IPS DF 6.9 (cell line): ENCODE measurements at regions not wholly inside any gene's neighbourhood (a gene's known extent, or its start where the extent isn't known, plus 50 kb on each side); places are given as distances from the start of the nearest gene placed in this dataset.

Experiments used
- DNase-seq: peaks from one replicate; pipeline ENCODE4 v3.0.0-alpha.2; 2013; ENCODE audit warnings: low read depth, low spot score
- H3K27ac ChIP-seq: one replicate; pipeline ENCODE4 v1.5.1; 2013; ENCODE audit warnings: low read length, control low read depth
- H3K27me3 ChIP-seq: 2 replicates; pipeline ENCODE4 v1.6.1; 2013; ENCODE audit warnings: mild to moderate bottlenecking, low read length; ENCODE audit not compliant: control insufficient read depth, insufficient read depth
- H3K36me3 ChIP-seq: 2 replicates; pipeline ENCODE4 v1.6.1; 2013; ENCODE audit warnings: low read length; ENCODE audit not compliant: control insufficient read depth, insufficient read depth
- H3K4me1 ChIP-seq: 2 replicates; pipeline ENCODE4 v1.6.1; 2013; ENCODE audit warnings: low read length; ENCODE audit not compliant: control insufficient read depth, insufficient read depth
- H3K4me3 ChIP-seq: 2 replicates; pipeline ENCODE4 v1.5.1; 2013; ENCODE audit warnings: mild to moderate bottlenecking, low read length
- H3K9me3 ChIP-seq: 2 replicates; pipeline ENCODE4 v1.6.1; 2013; ENCODE audit warnings: low read length, inconsistent platforms; ENCODE audit not compliant: control insufficient read depth, insufficient read depth
- WGBS: extraction: QIAGEN DNeasy Blood & Tissue Kit; methylation state at CpG from one replicate; pipeline ENCODE4 v1.1.7; 2013; ENCODE audit warnings: mixed read lengths, missing lambda C conversion rate; ENCODE audit not compliant: insufficient read length, insufficient coverage; 5-methylcytosine and 5-hydroxymethylcytosine counted together

GRCh38 chr10:130568246-130568645, 432.1 kb downstream of the GLRX3 start:
- Histone ChIP-seq H3K36me3 (no peaks in the 10 kb centered on the region), H3K27ac (no peak overlapping the region), H3K9me3 (peaks cover 18% of the 10 kb centered on the region), H3K4me1 (no peaks in the 10 kb centered on the region), H3K27me3 (no peaks in the 10 kb centered on the region), H3K4me3 (no peak overlapping the region)
- no peak for DNase-seq
- no CpG with 5 or more reads among the region's 18 CpGs for WGBS

- H3K4me3 ChIP-seq = no peak overlapping the region
- no peaks in the 10 kb centered on the region for H3K27me3 ChIP-seq
- no peaks in the 10 kb centered on the region for H3K4me1 ChIP-seq
- H3K9me3 ChIP-seq = peaks cover 22% of the 10 kb centered on the region
- H3K27ac ChIP-seq = no peak overlapping the region
- no peak for DNase-seq
- no CpG with 5 or more reads among the region's 7 CpGs for WGBS
- no peaks in the 10 kb centered on the region for H3K36me3 ChIP-seq
Measured at GRCh38 chr10:130570074-130570473, 433.9 kb downstream of the GLRX3 start.

GRCh38 chr10:130571674-130572073, 435.5 kb downstream of the GLRX3 start:
- peaks cover 26% of the 10 kb centered on the region for H3K9me3 ChIP-seq
- H3K27me3 ChIP-seq = no peaks in the 10 kb centered on the region
- WGBS = no CpG with 5 or more reads among the region's 9 CpGs

GRCh38 chr10:130573446-130573845, 437.3 kb downstream of the GLRX3 start:
- Histone ChIP-seq H3K4me1 (no peaks in the 10 kb centered on the region), H3K4me3 (no peak overlapping the region), H3K27ac (no peak overlapping the region), H3K27me3 (no peaks in the 10 kb centered on the region), H3K9me3 (peaks cover 34% of the 10 kb centered on the region), H3K36me3 (no peaks in the 10 kb centered on the region)
- WGBS = no CpG with 5 or more reads among the region's 6 CpGs
- DNase-seq = no peak

More at GRCh38 chr10:130571674-130572073, 435.5 kb downstream of the GLRX3 start:
- H3K36me3 ChIP-seq = no peaks in the 10 kb centered on the region
- no peaks in the 10 kb centered on the region for H3K4me1 ChIP-seq
- H3K4me3 ChIP-seq = no peak overlapping the region
- DNase-seq = no peak
- H3K27ac ChIP-seq = no peak overlapping the region

GRCh38 chr10:130575756-130576285, 439.6 kb downstream of the GLRX3 start:
- Histone ChIP-seq H3K27me3 (no peaks in the 10 kb centered on the region), H3K4me1 (no peaks in the 10 kb centered on the region), H3K27ac (no peak overlapping the region), H3K4me3 (no peak overlapping the region), H3K9me3 (peaks cover 32% of the 10 kb centered on the region), H3K36me3 (no peaks in the 10 kb centered on the region)
- DNase-seq = no peak
- no CpG with 5 or more reads among the region's 7 CpGs for WGBS

- no peak for DNase-seq
- no peak overlapping the region for H3K4me3 ChIP-seq
- WGBS = no CpG with 5 or more reads among the region's 8 CpGs
- no peaks in the 10 kb centered on the region for H3K4me1 ChIP-seq
- H3K27me3 ChIP-seq = no peaks in the 10 kb centered on the region
- H3K36me3 ChIP-seq = no peaks in the 10 kb centered on the region
- H3K9me3 ChIP-seq = peaks cover 33% of the 10 kb centered on the region
- H3K27ac ChIP-seq = no peak overlapping the region
Measured at GRCh38 chr10:130576427-130576826, 440.2 kb downstream of the GLRX3 start.

- Histone ChIP-seq H3K9me3 (peaks cover 35% of the 10 kb centered on the region), H3K4me1 (no peaks in the 10 kb centered on the region), H3K27ac (no peak overlapping the region), H3K27me3 (no peaks in the 10 kb centered on the region), H3K36me3 (no peaks in the 10 kb centered on the region), H3K4me3 (no peak overlapping the region)
- DNase-seq = no peak
- no CpG with 5 or more reads among the region's 8 CpGs for WGBS
Measured at GRCh38 chr10:130577039-130577438, 440.8 kb downstream of the GLRX3 start.

GRCh38 chr10:130578532-130579289, 442.5 kb downstream of the GLRX3 start:
- no peaks in the 10 kb centered on the region for H3K36me3 ChIP-seq
- no peak overlapping the region for H3K27ac ChIP-seq
- no peak for DNase-seq
- peaks cover 30% of the 10 kb centered on the region for H3K9me3 ChIP-seq
- H3K27me3 ChIP-seq = no peaks in the 10 kb centered on the region
- H3K4me3 ChIP-seq = no peak overlapping the region
- no CpG with 5 or more reads among the region's 11 CpGs for WGBS
- H3K4me1 ChIP-seq = no peaks in the 10 kb centered on the region

GRCh38 chr10:130579913-130580312, 443.7 kb downstream of the GLRX3 start:
- Histone ChIP-seq H3K4me3 (no peak overlapping the region), H3K36me3 (no peaks in the 10 kb centered on the region), H3K9me3 (peaks cover 25% of the 10 kb centered on the region), H3K27ac (no peak overlapping the region), H3K4me1 (no peaks in the 10 kb centered on the region), H3K27me3 (no peaks in the 10 kb centered on the region)
- no CpG with 5 or more reads among the region's 4 CpGs for WGBS
- no peak for DNase-seq

GRCh38 chr10:130580975-130581374, 444.8 kb downstream of the GLRX3 start:
- WGBS = no CpG with 5 or more reads among the region's 5 CpGs
- Histone ChIP-seq H3K4me3 (no peak overlapping the region), H3K36me3 (no peaks in the 10 kb centered on the region), H3K27ac (no peak overlapping the region), H3K9me3 (peaks cover 25% of the 10 kb centered on the region), H3K4me1 (no peaks in the 10 kb centered on the region), H3K27me3 (no peaks in the 10 kb centered on the region)
- DNase-seq = no peak

- H3K36me3 ChIP-seq = no peaks in the 10 kb centered on the region
- DNase-seq = no peak
- H3K4me1 ChIP-seq = no peaks in the 10 kb centered on the region
- H3K27me3 ChIP-seq = no peaks in the 10 kb centered on the region
- peaks cover 18% of the 10 kb centered on the region for H3K9me3 ChIP-seq
- H3K27ac ChIP-seq = no peak overlapping the region
- no CpG with 5 or more reads among the region's 4 CpGs for WGBS
- H3K4me3 ChIP-seq = no peak overlapping the region
Measured at GRCh38 chr10:130587718-130588117, 451.5 kb downstream of the GLRX3 start.
